SKM-1 (cell line): ENCODE measurements at regions not wholly inside any gene's neighbourhood (a gene's known extent, or its start where the extent isn't known, plus 50 kb on each side); places are given as distances from the start of the nearest gene placed in this dataset.

Source experiments
- DNase-seq: peaks from one replicate; lab custom pipeline; 2025; ENCODE audit not compliant: unreplicated experiment; lab: John Stamatoyannopoulos, UW

GRCh38 chr2:239488125-239488524 is 87.3 kb upstream of the HDAC4 start:
- DNase-seq = no peak

GRCh38 chr2:239487272-239487671 is 86.5 kb upstream of the HDAC4 start:
- no peak for DNase-seq

GRCh38 chr2:239485622-239486021 is 84.8 kb upstream of the HDAC4 start:
- no peak for DNase-seq

- DNase-seq = no peak
Measured at GRCh38 chr2:239484571-239485355, 83.9 kb upstream of the HDAC4 start.

- no peak for DNase-seq
Measured at GRCh38 chr2:239482778-239483712, 82.2 kb upstream of the HDAC4 start.

GRCh38 chr2:239479471-239479870 is 78.7 kb upstream of the HDAC4 start:
- no peak for DNase-seq

GRCh38 chr2:239477591-239477990 is 76.8 kb upstream of the HDAC4 start:
- no peak for DNase-seq

- no peak for DNase-seq
Measured at GRCh38 chr2:239476757-239477585, 76.2 kb upstream of the HDAC4 start.

- DNase-seq = no peak
Measured at GRCh38 chr2:239476029-239476756, 75.4 kb upstream of the HDAC4 start.

GRCh38 chr2:239475161-239476028 is 74.6 kb upstream of the HDAC4 start:
- no peak for DNase-seq

- no peak for DNase-seq
Measured at GRCh38 chr2:239473211-239473805, 72.5 kb upstream of the HDAC4 start.

GRCh38 chr2:239472235-239472775 is 71.5 kb upstream of the HDAC4 start:
- no peak for DNase-seq

GRCh38 chr2:239471011-239471792 is 70.4 kb upstream of the HDAC4 start:
- DNase-seq = no peak

GRCh38 chr2:239470151-239470900 is 69.5 kb upstream of the HDAC4 start:
- no peak for DNase-seq

- DNase-seq = no peak
Measured at GRCh38 chr2:239469106-239469960, 68.5 kb upstream of the HDAC4 start.

- DNase-seq = no peak
Measured at GRCh38 chr2:239468491-239469105, 67.8 kb upstream of the HDAC4 start.
